HT-29 (cell line): ENCODE measurements at regions not wholly inside any gene's neighbourhood (a gene's known extent, or its start where the extent isn't known, plus 50 kb on each side); places are given as distances from the start of the nearest gene placed in this dataset.

Source experiments
- DNase-seq: peaks from one replicate; pipeline ENCODE4 v3.0.0-alpha.2; 2015; ENCODE audit warnings: low spot score

GRCh38 chr2:58971511-58972360 is 730.6 kb upstream of the FANCL start:
- no peak for DNase-seq

- no peak for DNase-seq
These were observed 729.2 kb upstream of the FANCL start for GRCh38 chr2:58970365-58970764.

GRCh38 chr2:58968885-58969284 is 727.8 kb upstream of the FANCL start:
- DNase-seq, result no peak

- peak; percentile 16 for DNase-seq
These were observed 726.6 kb upstream of the FANCL start for GRCh38 chr2:58967736-58968135.

- DNase-seq, result no peak
These were observed 724.5 kb upstream of the FANCL start for GRCh38 chr2:58965602-58966001.

- no peak for DNase-seq
These were observed 718.9 kb upstream of the FANCL start for GRCh38 chr2:58959996-58960395.

- no peak for DNase-seq
These were observed 716.2 kb upstream of the FANCL start for GRCh38 chr2:58957188-58957840.

GRCh38 chr2:58954880-58955385 is 713.8 kb upstream of the FANCL start:
- DNase-seq, result no peak

GRCh38 chr2:58951722-58952121 is 710.6 kb upstream of the FANCL start:
- no peak for DNase-seq

- no peak for DNase-seq
These were observed 709.8 kb upstream of the FANCL start for GRCh38 chr2:58950795-58951462.

- no peak for DNase-seq
These were observed 698.3 kb upstream of the FANCL start for GRCh38 chr2:58939388-58939787.

- DNase-seq, result no peak
These were observed 697.9 kb upstream of the FANCL start for GRCh38 chr2:58938988-58939387.

- no peak for DNase-seq
These were observed 691.7 kb upstream of the FANCL start for GRCh38 chr2:58932801-58933200.

GRCh38 chr2:58930537-58930936 is 689.4 kb upstream of the FANCL start:
- no peak for DNase-seq

GRCh38 chr2:58928973-58929372 is 687.8 kb upstream of the FANCL start:
- DNase-seq, result no peak

- no peak for DNase-seq
These were observed 687.3 kb upstream of the FANCL start for GRCh38 chr2:58928391-58928790.

- no peak for DNase-seq
These were observed 685.0 kb upstream of the FANCL start for GRCh38 chr2:58926112-58926511.

GRCh38 chr2:58925676-58926081 is 684.6 kb upstream of the FANCL start:
- DNase-seq, result no peak

GRCh38 chr2:58923869-58924268 is 682.7 kb upstream of the FANCL start:
- DNase-seq, result no peak

GRCh38 chr2:58922245-58922644 is 681.1 kb upstream of the FANCL start:
- no peak for DNase-seq

- DNase-seq, result no peak
These were observed 680.6 kb upstream of the FANCL start for GRCh38 chr2:58921676-58922075.

GRCh38 chr2:58920001-58920400 is 678.9 kb upstream of the FANCL start:
- no peak for DNase-seq
